ENCODE measurements at regions not wholly inside any gene's neighbourhood (a gene's known extent, or its start where the extent isn't known, plus 50 kb on each side); places are given as distances from the start of the nearest gene placed in this dataset.
"Not testable (repeated sequence)": the region's sequence is repeated elsewhere in the genome, so short reads cannot be mapped to it uniquely, and the experiment has no call there.

GRCh38 chr2:59385971-59386370 lies 1144.8 kb upstream of the FANCL start:
- DNase-seq (no peak), ATAC-seq (ENCODE audit: poor library complexity) (no peak)
- intact Hi-C loops (cut with DNase I), result no loop called here

- no peak for ATAC-seq (ENCODE audit: poor library complexity)
- intact Hi-C loops (cut with DNase I), result no loop called here
Observed at GRCh38 chr2:59383473-59383872, 1142.3 kb upstream of the FANCL start.

GRCh38 chr2:59378127-59378526 lies 1137.0 kb upstream of the FANCL start:
- intact Hi-C loops (cut with DNase I), result no loop called here
- no peak for DNase-seq
- no peak for ATAC-seq (ENCODE audit: poor library complexity)

More at GRCh38 chr2:59383473-59383872, 1142.3 kb upstream of the FANCL start:
- no peak for DNase-seq

GRCh38 chr2:59366288-59366687 lies 1125.2 kb upstream of the FANCL start:
- intact Hi-C loops (cut with DNase I), result no loop called here
- ATAC-seq (ENCODE audit: poor library complexity) (no peak), DNase-seq (no peak)

- no peak for DNase-seq
- ATAC-seq (ENCODE audit: poor library complexity), result no peak
- intact Hi-C loops (cut with DNase I), result no loop called here
Observed at GRCh38 chr2:59354498-59354897, 1113.4 kb upstream of the FANCL start.

- no peak for DNase-seq
- intact Hi-C loops (cut with DNase I), result no loop called here
- ATAC-seq (ENCODE audit: poor library complexity), result no peak
Observed at GRCh38 chr2:59353306-59353921, 1112.3 kb upstream of the FANCL start.

- DNase-seq (no peak), ATAC-seq (ENCODE audit: poor library complexity) (no peak)
- intact Hi-C loops (cut with DNase I), result no loop called here
Observed at GRCh38 chr2:59342166-59342565, 1101.0 kb upstream of the FANCL start.

- intact Hi-C loops (cut with DNase I), result no loop called here
- no peak for ATAC-seq (ENCODE audit: poor library complexity)
- no peak for DNase-seq
Observed at GRCh38 chr2:59339837-59340207, 1098.7 kb upstream of the FANCL start.

GRCh38 chr2:59339121-59339836 lies 1098.2 kb upstream of the FANCL start:
- DNase-seq (no peak), ATAC-seq (ENCODE audit: poor library complexity) (no peak)
- intact Hi-C loops (cut with DNase I), result no loop called here

GRCh38 chr2:59333007-59333406 lies 1091.9 kb upstream of the FANCL start:
- no peak for DNase-seq
- ATAC-seq (ENCODE audit: poor library complexity), result no peak

GRCh38 chr2:59326581-59327365 lies 1085.6 kb upstream of the FANCL start:
- intact Hi-C loops (cut with DNase I); DNase-seq; ATAC-seq (ENCODE audit: poor library complexity): not testable (repeated sequence)

More at GRCh38 chr2:59333007-59333406, 1091.9 kb upstream of the FANCL start:
- intact Hi-C loops (cut with DNase I), result no loop called here

GRCh38 chr2:59322870-59323269 lies 1081.7 kb upstream of the FANCL start:
- intact Hi-C loops (cut with DNase I), result no loop called here
- DNase-seq, result no peak
- ATAC-seq (ENCODE audit: poor library complexity), result no peak

GRCh38 chr2:59322005-59322404 lies 1080.9 kb upstream of the FANCL start:
- ATAC-seq (ENCODE audit: poor library complexity) (no peak), DNase-seq (no peak)
- intact Hi-C loops (cut with DNase I), result no loop called here

GRCh38 chr2:59314031-59314766 lies 1073.1 kb upstream of the FANCL start:
- intact Hi-C loops (cut with DNase I), result no loop called here
- no peak for DNase-seq
- no peak for ATAC-seq (ENCODE audit: poor library complexity)

- DNase-seq (no peak), ATAC-seq (ENCODE audit: poor library complexity) (no peak)
- intact Hi-C loops (cut with DNase I), result no loop called here
Observed at GRCh38 chr2:59312967-59313940, 1072.1 kb upstream of the FANCL start.

GRCh38 chr2:59312029-59312428 lies 1070.9 kb upstream of the FANCL start:
- intact Hi-C loops (cut with DNase I), result no loop called here
- ATAC-seq (ENCODE audit: poor library complexity), result no peak
- DNase-seq, result no peak

- no peak for ATAC-seq (ENCODE audit: poor library complexity)
- intact Hi-C loops (cut with DNase I), result no loop called here
Observed at GRCh38 chr2:59308108-59308507, 1067.0 kb upstream of the FANCL start.

GRCh38 chr2:59307196-59307595 lies 1066.1 kb upstream of the FANCL start:
- ATAC-seq (ENCODE audit: poor library complexity), result no peak
- no peak for DNase-seq
- intact Hi-C loops (cut with DNase I), result no loop called here

More at GRCh38 chr2:59308108-59308507, 1067.0 kb upstream of the FANCL start:
- no peak for DNase-seq

Data from Right ventricle myocardium superior (tissue), 1 donor.